Epithelial cell of proximal tubule (primary cell): ENCODE measurements at regions not wholly inside any gene's neighbourhood (a gene's known extent, or its start where the extent isn't known, plus 50 kb on each side); places are given as distances from the start of the nearest gene placed in this dataset.
"Not testable (repeated sequence)": the region's sequence is repeated elsewhere in the genome, so short reads cannot be mapped to it uniquely, and the experiment has no call there.

Experiments used
- DNase-seq: peaks from one replicate; pipeline ENCODE4 v3.0.0-alpha.2; 2011; ENCODE audit warnings: low read depth
- H3K4me3 ChIP-seq: 2 replicates; pipeline ENCODE4 v1.5.1; 2011; ENCODE audit warnings: low read depth, mild to moderate bottlenecking, low read length
- CTCF ChIP-seq: conservative IDR thresholded peaks from 2 replicates; pipeline ENCODE4 v1.5.1; 2012; ENCODE audit warnings: low read depth, mild to moderate bottlenecking, low read length

GRCh38 chr2:142716463-142717242, 160.8 kb upstream of the KYNU start:
- H3K4me3 ChIP-seq: no peak overlapping the region

GRCh38 chr2:142714600-142714999, 162.9 kb upstream of the KYNU start:
- H3K4me3 ChIP-seq: no peak overlapping the region
- no peak for TF ChIP-seq CTCF
- no peak for DNase-seq

More at GRCh38 chr2:142716463-142717242, 160.8 kb upstream of the KYNU start:
- TF ChIP-seq CTCF: no peak
- DNase-seq: no peak

GRCh38 chr2:142710336-142710735, 167.1 kb upstream of the KYNU start:
- no peak for DNase-seq
- no peak overlapping the region for H3K4me3 ChIP-seq
- TF ChIP-seq CTCF: no peak

- no peak for TF ChIP-seq CTCF
- DNase-seq: no peak
- no peak overlapping the region for H3K4me3 ChIP-seq
These were observed 170.1 kb upstream of the KYNU start for GRCh38 chr2:142707318-142707717.

- not testable (repeated sequence) for DNase-seq, H3K4me3 ChIP-seq
These were observed 175.1 kb upstream of the KYNU start for GRCh38 chr2:142702397-142702796.

GRCh38 chr2:142695350-142696257, 181.9 kb upstream of the KYNU start:
- not testable (repeated sequence) for DNase-seq, H3K4me3 ChIP-seq

- H3K4me3 ChIP-seq: no peak overlapping the region
- no peak for DNase-seq
- no peak for TF ChIP-seq CTCF
These were observed 183.2 kb upstream of the KYNU start for GRCh38 chr2:142694282-142694681.
